DND-41 (cell line): ENCODE measurements at regions not wholly inside any gene's neighbourhood (a gene's known extent, or its start where the extent isn't known, plus 50 kb on each side); places are given as distances from the start of the nearest gene placed in this dataset.

Experiments
- ATAC-seq: fragments of 200-7000 bp; cut with Tn5 transposase; 3 replicates; pipeline ENCODE4 v1.9.1; 2021; ENCODE audit warnings: low read depth; ENCODE audit not compliant: insufficient read depth
- DNase-seq: peaks from one replicate; pipeline ENCODE4 v3.0.0-alpha.2; 2020
- H2AFZ ChIP-seq: 2 replicates; pipeline ENCODE4 v1.6.0; 2012; ENCODE audit warnings: low read depth, low read length
- H3K27ac ChIP-seq: 2 replicates; pipeline ENCODE4 v1.5.1; 2012; ENCODE audit warnings: low read length, inconsistent platforms
- H3K27me3 ChIP-seq: fragments of 200-600 bp; sonication (generic); 2 replicates; pipeline ENCODE4 v1.6.0; 2012; ENCODE audit warnings: low read length, mild to moderate bottlenecking, inconsistent platforms; ENCODE audit not compliant: insufficient read depth, poor library complexity
- H3K36me3 ChIP-seq: 2 replicates; pipeline ENCODE4 v1.5.1; 2012; ENCODE audit warnings: low read length, inconsistent platforms; ENCODE audit not compliant: insufficient read depth
- H3K4me1 ChIP-seq: 2 replicates; pipeline ENCODE4 v1.5.1; 2012; ENCODE audit warnings: mild to moderate bottlenecking, low read length; ENCODE audit not compliant: insufficient read depth
- H3K4me2 ChIP-seq: 2 replicates; pipeline ENCODE4 v1.6.0; 2012; ENCODE audit warnings: mild to moderate bottlenecking, moderate library complexity, low read length, inconsistent platforms; ENCODE audit not compliant: insufficient read depth
- H3K4me3 ChIP-seq, 2 experiments: fragments of 200-600 bp in 1 of 2; shearing (Covaris generic) in 1 of 2; 2 replicates each; pipeline ENCODE4 v1.5.1; 2012 to 2016; ENCODE audit warnings: inconsistent platforms in 2 of 2, low read length in 2 of 2, mild to moderate bottlenecking in 2 of 2, low read depth in 1 of 2, moderate library complexity in 1 of 2
- H3K79me2 ChIP-seq: 2 replicates; pipeline ENCODE4 v1.6.0; 2012; ENCODE audit warnings: low read length, inconsistent platforms; ENCODE audit not compliant: insufficient read depth
- H3K9ac ChIP-seq: 2 replicates; pipeline ENCODE4 v1.6.0; 2012; ENCODE audit warnings: low read depth, mild to moderate bottlenecking, inconsistent platforms, low read length, moderate library complexity
- H3K9me3 ChIP-seq: 2 replicates; pipeline ENCODE4 v1.5.1; 2012; ENCODE audit warnings: low read length, moderate library complexity, mild to moderate bottlenecking, inconsistent platforms; ENCODE audit not compliant: insufficient read depth, severe bottlenecking
- H4K20me1 ChIP-seq: 2 replicates; pipeline ENCODE4 v1.6.0; 2012; ENCODE audit warnings: low read length; ENCODE audit not compliant: insufficient read depth
- EZH2 ChIP-seq: IDR thresholded peaks from 3 replicates; pipeline ENCODE4 v1.6.1; 2012; ENCODE audit warnings: borderline replicate concordance, low read depth, mild to moderate bottlenecking, moderate library complexity, low read length, inconsistent platforms; ENCODE audit not compliant: severe bottlenecking
- TF ChIP-seq, protein P1 (sequence below): IDR thresholded peaks from 2 replicates; pipeline ENCODE4 v1.5.1; 2012; ENCODE audit warnings: borderline replicate concordance, low read length, moderate library complexity, mild to moderate bottlenecking; ENCODE audit not compliant: poor library complexity, severe bottlenecking; ENCODE audit errors: extremely low read depth

DNA sequence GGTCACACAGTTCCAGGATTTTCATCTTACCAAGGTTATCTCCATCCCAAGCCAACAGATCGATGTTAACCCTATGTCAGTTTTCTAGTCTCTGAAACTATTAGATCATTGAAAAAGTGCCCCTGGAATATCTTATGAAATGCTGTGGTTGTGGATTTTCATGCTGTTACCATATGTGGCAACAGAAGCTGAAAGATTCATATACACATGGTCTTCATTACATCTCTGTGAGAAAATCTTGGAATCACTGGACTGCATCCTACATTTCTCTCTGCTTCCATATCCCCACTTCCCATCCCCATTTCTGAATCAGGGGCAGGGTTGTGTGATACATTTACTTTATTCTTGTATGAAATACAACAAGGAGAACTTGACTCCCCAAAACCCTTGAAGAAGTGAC, 146.1 kb downstream of the SLC16A9 start:
- no peak overlapping the region for H3K9ac ChIP-seq
- no peaks in the 10 kb centered on the region for H4K20me1 ChIP-seq
- H3K36me3 ChIP-seq = no peaks in the 10 kb centered on the region
- no peak overlapping the region for H3K4me2 ChIP-seq
- H3K79me2 ChIP-seq = no peaks in the 10 kb centered on the region
- no peak overlapping the region for H3K27ac ChIP-seq
- no peak overlapping the region for H3K4me3 ChIP-seq
- H3K27me3 ChIP-seq = no peaks in the 10 kb centered on the region
- ATAC-seq (no peak), DNase-seq (no peak)
- H3K9me3 ChIP-seq = no peaks in the 10 kb centered on the region
- TF ChIP-seq, protein P1, sequence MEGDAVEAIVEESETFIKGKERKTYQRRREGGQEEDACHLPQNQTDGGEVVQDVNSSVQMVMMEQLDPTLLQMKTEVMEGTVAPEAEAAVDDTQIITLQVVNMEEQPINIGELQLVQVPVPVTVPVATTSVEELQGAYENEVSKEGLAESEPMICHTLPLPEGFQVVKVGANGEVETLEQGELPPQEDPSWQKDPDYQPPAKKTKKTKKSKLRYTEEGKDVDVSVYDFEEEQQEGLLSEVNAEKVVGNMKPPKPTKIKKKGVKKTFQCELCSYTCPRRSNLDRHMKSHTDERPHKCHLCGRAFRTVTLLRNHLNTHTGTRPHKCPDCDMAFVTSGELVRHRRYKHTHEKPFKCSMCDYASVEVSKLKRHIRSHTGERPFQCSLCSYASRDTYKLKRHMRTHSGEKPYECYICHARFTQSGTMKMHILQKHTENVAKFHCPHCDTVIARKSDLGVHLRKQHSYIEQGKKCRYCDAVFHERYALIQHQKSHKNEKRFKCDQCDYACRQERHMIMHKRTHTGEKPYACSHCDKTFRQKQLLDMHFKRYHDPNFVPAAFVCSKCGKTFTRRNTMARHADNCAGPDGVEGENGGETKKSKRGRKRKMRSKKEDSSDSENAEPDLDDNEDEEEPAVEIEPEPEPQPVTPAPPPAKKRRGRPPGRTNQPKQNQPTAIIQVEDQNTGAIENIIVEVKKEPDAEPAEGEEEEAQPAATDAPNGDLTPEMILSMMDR = no peak
- TF ChIP-seq EZH2 = no peak
- no peaks in the 10 kb centered on the region for H3K4me1 ChIP-seq
- no peak overlapping the region for H2AFZ ChIP-seq

DNA sequence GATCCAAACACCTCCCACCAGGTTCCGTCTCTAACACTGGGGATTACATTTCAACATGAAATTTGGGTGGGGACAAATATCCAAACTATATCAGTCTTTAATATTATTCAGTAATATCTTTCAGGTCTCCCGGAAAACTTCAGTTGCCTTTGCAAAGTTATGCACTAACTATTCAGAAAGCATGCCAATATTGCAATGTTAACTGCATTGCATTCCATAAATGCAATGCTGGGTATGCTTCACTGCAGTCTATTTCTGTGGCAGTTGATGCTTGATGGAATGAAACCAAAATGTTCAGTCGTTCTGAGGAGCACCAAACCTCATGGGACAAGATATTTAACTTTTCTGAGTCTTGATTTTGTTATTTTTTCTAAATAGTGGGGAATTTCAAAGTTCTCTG, 147.5 kb downstream of the SLC16A9 start:
- no peak overlapping the region for H3K27ac ChIP-seq
- DNase-seq (no peak), ATAC-seq (no peak)
- H3K9ac ChIP-seq = no peak overlapping the region
- H3K27me3 ChIP-seq = no peaks in the 10 kb centered on the region
- no peaks in the 10 kb centered on the region for H4K20me1 ChIP-seq
- H3K4me1 ChIP-seq = no peaks in the 10 kb centered on the region
- H3K4me2 ChIP-seq = no peak overlapping the region
- H3K4me3 ChIP-seq = no peak overlapping the region
- H3K79me2 ChIP-seq = no peaks in the 10 kb centered on the region
- no peaks in the 10 kb centered on the region for H3K9me3 ChIP-seq
- no peaks in the 10 kb centered on the region for H3K36me3 ChIP-seq
- no peak overlapping the region for H2AFZ ChIP-seq
- TF ChIP-seq, protein P1 = no peak
- no peak for TF ChIP-seq EZH2

DNA sequence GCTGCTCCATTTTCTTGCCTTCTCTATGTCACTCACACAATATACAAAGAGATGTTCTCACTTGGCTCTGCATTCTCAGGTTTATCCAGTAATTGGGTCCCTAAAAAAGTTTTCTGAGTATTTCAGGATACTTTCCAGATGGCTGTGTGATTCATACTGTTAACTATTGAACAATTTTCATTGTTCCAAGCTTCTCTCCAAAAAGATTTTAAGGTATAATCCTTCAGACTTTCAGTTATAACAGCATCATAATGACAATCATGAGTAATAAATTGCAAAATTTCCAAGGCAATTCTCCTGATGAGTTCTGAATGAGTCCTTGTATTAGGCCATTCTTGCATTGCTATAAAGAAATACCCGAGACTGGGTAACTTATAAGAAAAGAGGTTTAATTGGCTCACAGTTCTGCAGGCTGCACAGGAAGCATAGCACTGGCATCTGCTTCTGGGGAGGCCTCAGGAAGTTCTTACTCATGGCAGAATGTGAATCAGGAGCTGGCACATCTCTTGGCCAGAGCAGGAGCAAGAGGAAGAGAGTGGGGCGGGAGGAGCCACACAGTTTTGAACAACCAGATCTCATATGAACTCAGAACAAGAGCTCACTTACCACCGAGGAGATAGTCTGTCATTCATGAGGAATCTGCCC, 148.1 kb downstream of the SLC16A9 start:
- no peak overlapping the region for H3K27ac ChIP-seq
- no peaks in the 10 kb centered on the region for H3K79me2 ChIP-seq
- H3K4me2 ChIP-seq = no peak overlapping the region
- ATAC-seq (no peak), DNase-seq (no peak)
- H3K4me3 ChIP-seq = no peak overlapping the region
- H3K9ac ChIP-seq = no peak overlapping the region
- no peaks in the 10 kb centered on the region for H3K27me3 ChIP-seq
- H4K20me1 ChIP-seq = no peaks in the 10 kb centered on the region
- H3K36me3 ChIP-seq = no peaks in the 10 kb centered on the region
- H3K4me1 ChIP-seq = no peaks in the 10 kb centered on the region
- H2AFZ ChIP-seq = no peak overlapping the region
- no peak for TF ChIP-seq EZH2
- TF ChIP-seq, protein P1 = no peak
- no peaks in the 10 kb centered on the region for H3K9me3 ChIP-seq

DNA sequence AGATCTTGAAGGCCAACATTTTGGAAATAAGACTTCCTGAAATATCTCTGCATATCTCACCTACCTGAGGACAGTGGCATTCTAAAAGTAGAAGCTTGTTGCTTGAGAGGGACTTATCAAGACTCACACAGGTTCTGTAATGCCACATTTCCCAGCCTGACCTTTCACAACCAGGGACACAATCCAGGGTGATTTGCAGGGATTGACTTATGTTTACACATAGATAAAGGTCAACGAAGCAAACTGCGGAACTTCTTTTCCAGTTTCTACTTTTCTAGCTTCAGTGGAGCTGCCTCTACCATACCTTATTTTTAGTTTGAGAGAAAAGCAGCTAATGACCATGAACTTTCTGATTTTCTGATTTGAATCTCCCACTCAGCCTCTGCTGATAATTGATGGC, 148.7 kb downstream of the SLC16A9 start:
- no peaks in the 10 kb centered on the region for H3K4me1 ChIP-seq
- no peak overlapping the region for H3K4me3 ChIP-seq
- no peak for ATAC-seq
- DNase-seq = no peak
- H3K27ac ChIP-seq = no peak overlapping the region
- H4K20me1 ChIP-seq = no peaks in the 10 kb centered on the region
- no peaks in the 10 kb centered on the region for H3K36me3 ChIP-seq
- no peaks in the 10 kb centered on the region for H3K79me2 ChIP-seq
- H3K27me3 ChIP-seq = no peaks in the 10 kb centered on the region
- H2AFZ ChIP-seq = no peak overlapping the region
- H3K9me3 ChIP-seq = no peaks in the 10 kb centered on the region
- H3K4me2 ChIP-seq = no peak overlapping the region
- no peak overlapping the region for H3K9ac ChIP-seq
- no peak for TF ChIP-seq EZH2
- TF ChIP-seq, protein P1 = no peak
